ENCODE measurements at regions not wholly inside any gene's neighbourhood (a gene's known extent, or its start where the extent isn't known, plus 50 kb on each side); places are given as distances from the start of the nearest gene placed in this dataset.

GRCh38 chr18:77876319-77876865, 626.7 kb downstream of the GALR1 start:
- TF ChIP-seq CTCF (IDR thresholded peaks at IDR 0.05; ENCODE audit: unreplicated experiment), result no peak
- no peak overlapping the region for H3K4me3 Mint-ChIP-seq (ENCODE audit: low read depth)

GRCh38 chr18:77879829-77880228, 630.2 kb downstream of the GALR1 start:
- peaks cover 7% of the 10 kb centered on the region for H3K9me3 Mint-ChIP-seq (ENCODE audit: low read depth)
- H3K27ac Mint-ChIP-seq, result no peak overlapping the region
- no peak for TF ChIP-seq CTCF (IDR thresholded peaks at IDR 0.05; ENCODE audit: unreplicated experiment)
- H3K27me3 Mint-ChIP-seq, result peaks cover 13% of the 10 kb centered on the region
- DNase-seq (ENCODE audit: low spot score, unreplicated experiment), result no peak
- no peak overlapping the region for H3K4me3 Mint-ChIP-seq (ENCODE audit: low read depth)
- no peaks in the 10 kb centered on the region for H3K36me3 Mint-ChIP-seq (ENCODE audit: insufficient read depth)
- H3K4me1 Mint-ChIP-seq (ENCODE audit: low read depth), result no peaks in the 10 kb centered on the region

More at GRCh38 chr18:77876319-77876865, 626.7 kb downstream of the GALR1 start:
- H3K27me3 Mint-ChIP-seq, result peaks cover 15% of the 10 kb centered on the region
- H3K27ac Mint-ChIP-seq, result no peak overlapping the region
- DNase-seq (ENCODE audit: low spot score, unreplicated experiment), result no peak
- H3K4me1 Mint-ChIP-seq (ENCODE audit: low read depth), result no peaks in the 10 kb centered on the region
- no peaks in the 10 kb centered on the region for H3K36me3 Mint-ChIP-seq (ENCODE audit: insufficient read depth)
- H3K9me3 Mint-ChIP-seq (ENCODE audit: low read depth), result no peaks in the 10 kb centered on the region

- no peak overlapping the region for H3K27ac Mint-ChIP-seq
- no peak for DNase-seq (ENCODE audit: low spot score, unreplicated experiment)
- no peak overlapping the region for H3K4me3 Mint-ChIP-seq (ENCODE audit: low read depth)
- H3K9me3 Mint-ChIP-seq (ENCODE audit: low read depth), result peaks cover 7% of the 10 kb centered on the region
- TF ChIP-seq CTCF (IDR thresholded peaks at IDR 0.05; ENCODE audit: unreplicated experiment), result no peak
- H3K36me3 Mint-ChIP-seq (ENCODE audit: insufficient read depth), result no peaks in the 10 kb centered on the region
- no peaks in the 10 kb centered on the region for H3K4me1 Mint-ChIP-seq (ENCODE audit: low read depth)
- peaks cover 10% of the 10 kb centered on the region for H3K27me3 Mint-ChIP-seq
These were observed 634.8 kb downstream of the GALR1 start for GRCh38 chr18:77884454-77884853.

GRCh38 chr18:77894060-77894459, 644.4 kb downstream of the GALR1 start:
- peaks cover 54% of the 10 kb centered on the region for H3K27me3 Mint-ChIP-seq
- no peaks in the 10 kb centered on the region for H3K9me3 Mint-ChIP-seq (ENCODE audit: low read depth)
- no peak overlapping the region for H3K27ac Mint-ChIP-seq
- DNase-seq (ENCODE audit: low spot score, unreplicated experiment), result no peak
- no peaks in the 10 kb centered on the region for H3K36me3 Mint-ChIP-seq (ENCODE audit: insufficient read depth)
- no peak overlapping the region for H3K4me3 Mint-ChIP-seq (ENCODE audit: low read depth)
- TF ChIP-seq CTCF (IDR thresholded peaks at IDR 0.05; ENCODE audit: unreplicated experiment), result no peak
- H3K4me1 Mint-ChIP-seq (ENCODE audit: low read depth), result peaks cover 6% of the 10 kb centered on the region

GRCh38 chr18:77895250-77895649, 645.6 kb downstream of the GALR1 start:
- no peak overlapping the region for H3K4me3 Mint-ChIP-seq (ENCODE audit: low read depth)
- H3K27me3 Mint-ChIP-seq, result peaks cover 64% of the 10 kb centered on the region
- no peaks in the 10 kb centered on the region for H3K36me3 Mint-ChIP-seq (ENCODE audit: insufficient read depth)
- H3K4me1 Mint-ChIP-seq (ENCODE audit: low read depth), result peaks cover 6% of the 10 kb centered on the region
- DNase-seq (ENCODE audit: low spot score, unreplicated experiment), result no peak
- no peak overlapping the region for H3K27ac Mint-ChIP-seq
- no peaks in the 10 kb centered on the region for H3K9me3 Mint-ChIP-seq (ENCODE audit: low read depth)
- TF ChIP-seq CTCF (IDR thresholded peaks at IDR 0.05; ENCODE audit: unreplicated experiment), result no peak
